ENCODE measurements at regions not wholly inside any gene's neighbourhood (a gene's known extent, or its start where the extent isn't known, plus 50 kb on each side); places are given as distances from the start of the nearest gene placed in this dataset.

- Histone ChIP-seq H3K4me3 (ENCODE audit: low read depth in 1 of 2, low read length in 2 of 2) (no peak overlapping the region), H3K27ac (ENCODE audit: low read length) (no peak overlapping the region), H3K27me3 (ENCODE audit: insufficient read depth, low read length, poor library complexity) (no peaks in the 10 kb centered on the region), H3K4me2 (ENCODE audit: insufficient read depth, low read length) (no peak overlapping the region), H2AFZ (ENCODE audit: low read depth, low read length) (no peak overlapping the region), H3K9me3 (ENCODE audit: insufficient read depth, low read length, severe bottlenecking) (peaks cover 2% of the 10 kb centered on the region), H3K79me2 (ENCODE audit: insufficient read depth, low read length) (no peaks in the 10 kb centered on the region), H3K36me3 (ENCODE audit: insufficient read depth, low read length) (no peaks in the 10 kb centered on the region), H4K20me1 (ENCODE audit: insufficient read depth, low read length) (no peaks in the 10 kb centered on the region), H3K9ac (ENCODE audit: low read depth, low read length) (no peak overlapping the region), H3K4me1 (ENCODE audit: insufficient read depth, low read length) (no peaks in the 10 kb centered on the region)
- ATAC-seq (ENCODE audit: insufficient read depth, low read depth) (no peak), DNase-seq (no peak)
- TF ChIP-seq, protein P1, sequence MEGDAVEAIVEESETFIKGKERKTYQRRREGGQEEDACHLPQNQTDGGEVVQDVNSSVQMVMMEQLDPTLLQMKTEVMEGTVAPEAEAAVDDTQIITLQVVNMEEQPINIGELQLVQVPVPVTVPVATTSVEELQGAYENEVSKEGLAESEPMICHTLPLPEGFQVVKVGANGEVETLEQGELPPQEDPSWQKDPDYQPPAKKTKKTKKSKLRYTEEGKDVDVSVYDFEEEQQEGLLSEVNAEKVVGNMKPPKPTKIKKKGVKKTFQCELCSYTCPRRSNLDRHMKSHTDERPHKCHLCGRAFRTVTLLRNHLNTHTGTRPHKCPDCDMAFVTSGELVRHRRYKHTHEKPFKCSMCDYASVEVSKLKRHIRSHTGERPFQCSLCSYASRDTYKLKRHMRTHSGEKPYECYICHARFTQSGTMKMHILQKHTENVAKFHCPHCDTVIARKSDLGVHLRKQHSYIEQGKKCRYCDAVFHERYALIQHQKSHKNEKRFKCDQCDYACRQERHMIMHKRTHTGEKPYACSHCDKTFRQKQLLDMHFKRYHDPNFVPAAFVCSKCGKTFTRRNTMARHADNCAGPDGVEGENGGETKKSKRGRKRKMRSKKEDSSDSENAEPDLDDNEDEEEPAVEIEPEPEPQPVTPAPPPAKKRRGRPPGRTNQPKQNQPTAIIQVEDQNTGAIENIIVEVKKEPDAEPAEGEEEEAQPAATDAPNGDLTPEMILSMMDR (IDR thresholded peaks at IDR 0.05; ENCODE audit: borderline replicate concordance, extremely low read depth, low read length, poor library complexity, severe bottlenecking): no peak
- no peak for TF ChIP-seq EZH2 (IDR thresholded peaks at IDR 0.05; ENCODE audit: borderline replicate concordance, low read depth, low read length, severe bottlenecking)
Measured at GRCh38 chr3:127050733-127051132, 67.8 kb downstream of the PLXNA1 start.

DNA sequence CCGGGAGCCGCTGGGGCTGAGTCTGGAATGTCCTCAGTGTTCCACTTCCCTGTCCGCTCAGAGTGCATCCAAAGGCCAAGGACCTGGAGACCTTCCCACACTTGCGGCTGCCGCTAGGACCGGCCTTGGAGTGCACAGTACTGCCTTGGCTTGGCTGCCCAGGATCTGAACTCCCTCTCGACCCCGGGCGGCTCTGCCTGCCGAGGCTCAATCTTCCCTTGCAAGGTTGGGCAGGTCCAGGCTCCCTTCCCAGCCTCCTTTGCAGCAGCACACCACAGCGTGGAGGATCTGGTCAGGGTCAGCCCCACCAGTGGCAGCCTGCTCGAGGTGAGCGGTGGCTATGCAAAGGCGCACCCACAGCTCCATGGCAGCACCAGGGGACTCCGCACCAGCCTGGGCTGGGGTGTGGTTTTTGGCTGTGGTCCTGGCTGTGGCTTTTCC lies 69.2 kb downstream of the PLXNA1 start:
- Histone ChIP-seq H3K79me2 (ENCODE audit: insufficient read depth, low read length) (no peaks in the 10 kb centered on the region), H3K9ac (ENCODE audit: low read depth, low read length) (no peak overlapping the region), H3K4me2 (ENCODE audit: insufficient read depth, low read length) (no peak overlapping the region), H2AFZ (ENCODE audit: low read depth, low read length) (no peak overlapping the region), H3K27me3 (ENCODE audit: insufficient read depth, low read length, poor library complexity) (no peaks in the 10 kb centered on the region), H4K20me1 (ENCODE audit: insufficient read depth, low read length) (no peaks in the 10 kb centered on the region), H3K4me3 (ENCODE audit: low read depth in 1 of 2, low read length in 2 of 2) (no peak overlapping the region), H3K27ac (ENCODE audit: low read length) (no peak overlapping the region), H3K36me3 (ENCODE audit: insufficient read depth, low read length) (no peaks in the 10 kb centered on the region), H3K9me3 (ENCODE audit: insufficient read depth, low read length, severe bottlenecking) (peaks cover 7% of the 10 kb centered on the region), H3K4me1 (ENCODE audit: insufficient read depth, low read length) (no peaks in the 10 kb centered on the region)
- DNase-seq (no peak), ATAC-seq (ENCODE audit: insufficient read depth, low read depth) (no peak)
- TF ChIP-seq EZH2 (IDR thresholded peaks at IDR 0.05; ENCODE audit: borderline replicate concordance, low read depth, low read length, severe bottlenecking): no peak
- TF ChIP-seq, protein P1 (IDR thresholded peaks at IDR 0.05; ENCODE audit: borderline replicate concordance, extremely low read depth, low read length, poor library complexity, severe bottlenecking): no peak

DNA sequence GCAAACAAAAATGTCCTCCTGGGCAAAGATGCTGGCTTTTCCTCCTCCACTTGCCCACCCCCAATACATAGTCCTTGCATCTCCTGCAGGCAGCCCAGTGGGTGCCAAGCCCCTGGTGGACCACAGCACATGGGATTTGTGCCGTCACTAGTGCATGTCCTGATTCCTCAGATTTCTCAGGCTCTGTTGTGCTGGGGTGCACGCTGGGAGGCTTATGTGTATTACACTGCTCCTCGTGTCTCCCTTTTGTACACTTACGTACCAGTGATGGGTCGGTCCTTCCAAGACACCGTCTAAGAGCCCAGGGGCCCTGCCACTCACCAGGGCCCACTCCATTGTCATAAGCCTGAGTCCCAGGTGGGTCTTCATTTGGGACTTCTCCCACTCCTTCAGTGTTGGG lies 70.1 kb downstream of the PLXNA1 start:
- TF ChIP-seq EZH2 (IDR thresholded peaks at IDR 0.05; ENCODE audit: borderline replicate concordance, low read depth, low read length, severe bottlenecking): no peak
- TF ChIP-seq, protein P1 (IDR thresholded peaks at IDR 0.05; ENCODE audit: borderline replicate concordance, extremely low read depth, low read length, poor library complexity, severe bottlenecking): no peak
- no peaks in the 10 kb centered on the region for H3K27me3 ChIP-seq (ENCODE audit: insufficient read depth, low read length, poor library complexity)
- no peak overlapping the region for H3K27ac ChIP-seq (ENCODE audit: low read length)
- no peak overlapping the region for H3K9ac ChIP-seq (ENCODE audit: low read depth, low read length)
- H4K20me1 ChIP-seq (ENCODE audit: insufficient read depth, low read length): no peaks in the 10 kb centered on the region
- ATAC-seq (ENCODE audit: insufficient read depth, low read depth) (no peak), DNase-seq (no peak)
- H3K9me3 ChIP-seq (ENCODE audit: insufficient read depth, low read length, severe bottlenecking): peaks cover 15% of the 10 kb centered on the region
- no peak overlapping the region for H2AFZ ChIP-seq (ENCODE audit: low read depth, low read length)
- H3K4me3 ChIP-seq (ENCODE audit: low read depth in 1 of 2, low read length in 2 of 2): no peak overlapping the region
- no peak overlapping the region for H3K4me2 ChIP-seq (ENCODE audit: insufficient read depth, low read length)
- no peaks in the 10 kb centered on the region for H3K4me1 ChIP-seq (ENCODE audit: insufficient read depth, low read length)
- H3K36me3 ChIP-seq (ENCODE audit: insufficient read depth, low read length): no peaks in the 10 kb centered on the region
- no peaks in the 10 kb centered on the region for H3K79me2 ChIP-seq (ENCODE audit: insufficient read depth, low read length)

- H3K79me2 ChIP-seq (ENCODE audit: insufficient read depth, low read length): no peaks in the 10 kb centered on the region
- H3K9ac ChIP-seq (ENCODE audit: low read depth, low read length): no peak overlapping the region
- peaks cover 15% of the 10 kb centered on the region for H3K9me3 ChIP-seq (ENCODE audit: insufficient read depth, low read length, severe bottlenecking)
- H3K27ac ChIP-seq (ENCODE audit: low read length): no peak overlapping the region
- H3K4me2 ChIP-seq (ENCODE audit: insufficient read depth, low read length): no peak overlapping the region
- ATAC-seq (ENCODE audit: insufficient read depth, low read depth) (no peak), DNase-seq (no peak)
- no peaks in the 10 kb centered on the region for H3K4me1 ChIP-seq (ENCODE audit: insufficient read depth, low read length)
- no peak for TF ChIP-seq EZH2 (IDR thresholded peaks at IDR 0.05; ENCODE audit: borderline replicate concordance, low read depth, low read length, severe bottlenecking)
- TF ChIP-seq, protein P1 (IDR thresholded peaks at IDR 0.05; ENCODE audit: borderline replicate concordance, extremely low read depth, low read length, poor library complexity, severe bottlenecking): no peak
- no peaks in the 10 kb centered on the region for H3K27me3 ChIP-seq (ENCODE audit: insufficient read depth, low read length, poor library complexity)
- H4K20me1 ChIP-seq (ENCODE audit: insufficient read depth, low read length): no peaks in the 10 kb centered on the region
- H3K36me3 ChIP-seq (ENCODE audit: insufficient read depth, low read length): no peaks in the 10 kb centered on the region
- no peak overlapping the region for H2AFZ ChIP-seq (ENCODE audit: low read depth, low read length)
- H3K4me3 ChIP-seq (ENCODE audit: low read depth in 1 of 2, low read length in 2 of 2): no peak overlapping the region
Measured at GRCh38 chr3:127053450-127053849, 70.5 kb downstream of the PLXNA1 start.
